Panc1 (cell line): ENCODE measurements at regions not wholly inside any gene's neighbourhood (a gene's known extent, or its start where the extent isn't known, plus 50 kb on each side); places are given as distances from the start of the nearest gene placed in this dataset.

ENCODE experiments used
- ATAC-seq: fragments of 200-7000 bp; cut with Tn5 transposase; 2 replicates; pipeline ENCODE4 v1.9.1; 2020; ENCODE audit warnings: mild to moderate bottlenecking, moderate library complexity
- BruUV-seq: library from RNA; stranded (reverse); fragments of 400-500 nt; replicated peaks from 2 replicates; lab custom pipeline; 2021; lab: Mats Ljungman, UMichigan
- CTCF ChIA-PET: fragments of 300-600 bp; sonication (Branson Sonifier 250); formaldehyde crosslinking; loops from one replicate; lab custom pipeline; 2022; ENCODE audit warnings: antibody characterized with exemption; lab: Charles Lee
- POLR2A ChIA-PET: fragments of 300-600 bp; sonication (Branson Sonifier 250); formaldehyde crosslinking; loops from one replicate; lab custom pipeline; 2022; ENCODE audit warnings: antibody characterized with exemption; lab: Charles Lee
- DNase-seq: peaks from one replicate; pipeline ENCODE4 v3.0.0-alpha.2; 2010; ENCODE audit warnings: low read depth, low spot score
- H3K27ac ChIP-seq: 2 replicates; pipeline ENCODE4 v1.5.1; 2011; ENCODE audit warnings: mild to moderate bottlenecking, low read length, inconsistent platforms
- H3K27me3 ChIP-seq: fragments of 200-500 bp; sonication (Bioruptor generic); 2 replicates; pipeline ENCODE4 v1.6.0; 2014; ENCODE audit warnings: low read length, inconsistent platforms; ENCODE audit not compliant: control insufficient read depth, insufficient read depth
- H3K36me3 ChIP-seq: fragments of 200-500 bp; sonication (Bioruptor generic); 2 replicates; pipeline ENCODE4 v1.5.1; 2014; ENCODE audit warnings: inconsistent platforms, mild to moderate bottlenecking, low read length, moderate library complexity; ENCODE audit not compliant: control insufficient read depth, insufficient read depth
- H3K4me1 ChIP-seq: 2 replicates; pipeline ENCODE4 v1.5.1; 2011; ENCODE audit warnings: inconsistent platforms, mild to moderate bottlenecking, low read length, moderate library complexity; ENCODE audit not compliant: control insufficient read depth, insufficient read depth
- H3K4me3 ChIP-seq, 2 experiments: 2 replicates each; pipeline ENCODE4 v1.5.1; 2011 to 2012; ENCODE audit warnings: low read depth in 2 of 2, low read length in 2 of 2, mild to moderate bottlenecking in 2 of 2, inconsistent platforms in 1 of 2, moderate library complexity in 1 of 2
- H3K9me3 ChIP-seq: fragments of 200-500 bp; sonication (Bioruptor generic); 2 replicates; pipeline ENCODE4 v1.5.1; 2014; ENCODE audit warnings: low read depth, mild to moderate bottlenecking, inconsistent platforms, low read length, moderate library complexity; ENCODE audit not compliant: control insufficient read depth, insufficient read depth
- POLR2AphosphoS5 ChIP-seq: IDR thresholded peaks from 2 replicates; pipeline ENCODE4 v1.6.1; 2012; ENCODE audit warnings: mild to moderate bottlenecking, low read depth, low read length, moderate library complexity
- SIN3A ChIP-seq: IDR thresholded peaks from 2 replicates; pipeline ENCODE4 v1.6.1; 2012; ENCODE audit warnings: low read depth, mild to moderate bottlenecking, low read length, moderate library complexity, borderline replicate concordance; ENCODE audit not compliant: insufficient read depth
- TCF7L2 ChIP-seq: IDR thresholded peaks from 2 replicates; pipeline ENCODE4 v1.6.1; 2011; ENCODE audit warnings: mild to moderate bottlenecking, low read depth, low read length, inconsistent platforms
- in situ Hi-C: cut with HindIII; loops from 2 replicates; pipeline ENCODE4 v1.10.0; 2016; ENCODE audit warnings: low sequenced_read_pairs, low pct_unique_long_range_greater_than_20kb
- intact Hi-C: fragments of 100-400 bp; cut with micrococcal nuclease; formaldehyde crosslinking; loops from one replicate; pipeline ENCODE4 v1.10.0; 2022; ENCODE audit not compliant: unreplicated experiment
- TF ChIP-seq, protein P1 (sequence below), 2 experiments: IDR thresholded peaks; 2 replicates each; pipeline ENCODE4 v1.6.1; 2011 to 2012; ENCODE audit warnings: low read depth in 2 of 2, control low read depth in 1 of 2, low read length in 1 of 2, mild to moderate bottlenecking in 1 of 2, moderate library complexity in 1 of 2; ENCODE audit not compliant: insufficient read depth in 1 of 2
- TF ChIP-seq, protein P2 (sequence below): fragments of 450-650 bp; IDR thresholded peaks from 2 replicates; pipeline ENCODE4 v1.5.1; 2017; ENCODE audit warnings: mild to moderate bottlenecking

GRCh38 chr1:29687166-29687565 is 450.8 kb downstream of the PTPRU start:
- in situ Hi-C loops, result no loop called here
- POLR2A ChIA-PET, result no interaction called here
- no peaks in the 10 kb centered on the region for H3K9me3 ChIP-seq
- H3K27me3 ChIP-seq, result peaks cover 5% of the 10 kb centered on the region
- TF ChIP-seq, protein P1, sequence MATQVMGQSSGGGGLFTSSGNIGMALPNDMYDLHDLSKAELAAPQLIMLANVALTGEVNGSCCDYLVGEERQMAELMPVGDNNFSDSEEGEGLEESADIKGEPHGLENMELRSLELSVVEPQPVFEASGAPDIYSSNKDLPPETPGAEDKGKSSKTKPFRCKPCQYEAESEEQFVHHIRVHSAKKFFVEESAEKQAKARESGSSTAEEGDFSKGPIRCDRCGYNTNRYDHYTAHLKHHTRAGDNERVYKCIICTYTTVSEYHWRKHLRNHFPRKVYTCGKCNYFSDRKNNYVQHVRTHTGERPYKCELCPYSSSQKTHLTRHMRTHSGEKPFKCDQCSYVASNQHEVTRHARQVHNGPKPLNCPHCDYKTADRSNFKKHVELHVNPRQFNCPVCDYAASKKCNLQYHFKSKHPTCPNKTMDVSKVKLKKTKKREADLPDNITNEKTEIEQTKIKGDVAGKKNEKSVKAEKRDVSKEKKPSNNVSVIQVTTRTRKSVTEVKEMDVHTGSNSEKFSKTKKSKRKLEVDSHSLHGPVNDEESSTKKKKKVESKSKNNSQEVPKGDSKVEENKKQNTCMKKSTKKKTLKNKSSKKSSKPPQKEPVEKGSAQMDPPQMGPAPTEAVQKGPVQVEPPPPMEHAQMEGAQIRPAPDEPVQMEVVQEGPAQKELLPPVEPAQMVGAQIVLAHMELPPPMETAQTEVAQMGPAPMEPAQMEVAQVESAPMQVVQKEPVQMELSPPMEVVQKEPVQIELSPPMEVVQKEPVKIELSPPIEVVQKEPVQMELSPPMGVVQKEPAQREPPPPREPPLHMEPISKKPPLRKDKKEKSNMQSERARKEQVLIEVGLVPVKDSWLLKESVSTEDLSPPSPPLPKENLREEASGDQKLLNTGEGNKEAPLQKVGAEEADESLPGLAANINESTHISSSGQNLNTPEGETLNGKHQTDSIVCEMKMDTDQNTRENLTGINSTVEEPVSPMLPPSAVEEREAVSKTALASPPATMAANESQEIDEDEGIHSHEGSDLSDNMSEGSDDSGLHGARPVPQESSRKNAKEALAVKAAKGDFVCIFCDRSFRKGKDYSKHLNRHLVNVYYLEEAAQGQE (IDR thresholded peaks at IDR 0.05; ENCODE audit: insufficient read depth in 1 of 2, low read depth in 2 of 2, low read length in 1 of 2), result no peak
- TF ChIP-seq POLR2AphosphoS5, result no peak
- TF ChIP-seq TCF7L2, result no peak
- no peak for TF ChIP-seq SIN3A
- TF ChIP-seq, protein P2, sequence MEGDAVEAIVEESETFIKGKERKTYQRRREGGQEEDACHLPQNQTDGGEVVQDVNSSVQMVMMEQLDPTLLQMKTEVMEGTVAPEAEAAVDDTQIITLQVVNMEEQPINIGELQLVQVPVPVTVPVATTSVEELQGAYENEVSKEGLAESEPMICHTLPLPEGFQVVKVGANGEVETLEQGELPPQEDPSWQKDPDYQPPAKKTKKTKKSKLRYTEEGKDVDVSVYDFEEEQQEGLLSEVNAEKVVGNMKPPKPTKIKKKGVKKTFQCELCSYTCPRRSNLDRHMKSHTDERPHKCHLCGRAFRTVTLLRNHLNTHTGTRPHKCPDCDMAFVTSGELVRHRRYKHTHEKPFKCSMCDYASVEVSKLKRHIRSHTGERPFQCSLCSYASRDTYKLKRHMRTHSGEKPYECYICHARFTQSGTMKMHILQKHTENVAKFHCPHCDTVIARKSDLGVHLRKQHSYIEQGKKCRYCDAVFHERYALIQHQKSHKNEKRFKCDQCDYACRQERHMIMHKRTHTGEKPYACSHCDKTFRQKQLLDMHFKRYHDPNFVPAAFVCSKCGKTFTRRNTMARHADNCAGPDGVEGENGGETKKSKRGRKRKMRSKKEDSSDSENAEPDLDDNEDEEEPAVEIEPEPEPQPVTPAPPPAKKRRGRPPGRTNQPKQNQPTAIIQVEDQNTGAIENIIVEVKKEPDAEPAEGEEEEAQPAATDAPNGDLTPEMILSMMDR, result no peak
- no peak for DNase-seq
- CTCF ChIA-PET, result no interaction called here
- no peak overlapping the region for H3K4me3 ChIP-seq
- intact Hi-C loops, result no loop called here
- no peaks in the 10 kb centered on the region; the same call in 1 of the 2 replicates for H3K4me1 ChIP-seq
- no peak overlapping the region for H3K27ac ChIP-seq
- BruUV-seq, result no TSS peak
- H3K36me3 ChIP-seq, result no peaks in the 10 kb centered on the region
- no peak for ATAC-seq

DNA sequence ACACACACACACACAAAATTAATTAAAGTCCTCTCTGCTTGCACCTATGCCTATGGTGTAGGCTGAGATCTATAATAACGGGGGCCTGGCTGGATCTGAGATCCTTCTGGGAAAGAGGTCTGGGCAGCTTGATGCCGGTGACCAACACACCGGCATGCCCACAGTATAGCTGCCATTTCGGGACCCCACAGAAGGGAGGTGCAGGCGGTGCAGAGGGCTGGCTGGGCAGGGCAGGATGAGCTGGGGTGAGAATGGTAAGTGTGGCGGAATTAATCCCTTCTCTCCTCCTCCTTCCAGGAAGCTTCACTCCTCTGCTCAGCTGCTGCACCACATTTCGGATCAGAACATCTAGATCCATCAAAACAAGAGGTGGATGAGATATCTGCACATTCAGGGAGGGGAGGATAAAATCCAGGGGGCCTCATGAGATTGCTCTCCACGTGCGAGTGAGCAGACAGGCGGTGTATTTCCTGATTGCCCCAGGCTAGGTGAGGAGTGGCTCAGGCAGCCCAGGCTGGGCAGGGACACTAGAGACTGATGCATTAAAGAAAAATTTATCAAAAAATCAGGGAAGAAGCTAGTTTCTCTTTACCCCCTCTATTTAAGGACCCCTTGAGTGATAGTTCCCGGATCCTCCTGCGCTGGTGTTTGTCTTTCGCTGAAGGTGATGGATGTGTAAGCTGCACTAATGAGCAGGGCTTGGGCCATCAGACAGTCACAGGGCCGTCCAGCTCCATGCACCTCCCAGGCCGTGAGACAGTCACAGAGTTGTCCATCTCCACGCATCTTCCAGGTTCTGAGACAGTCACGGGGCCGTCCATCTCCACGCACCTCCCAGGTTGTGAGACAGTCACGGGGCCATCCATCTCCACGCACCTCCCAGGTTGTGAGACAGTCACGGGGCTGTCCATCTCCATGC is 449.9 kb downstream of the PTPRU start:
- ChIA-PET POLR2A (interaction anchor here (0.5 kb wide), 1 partner anchor 294 kb away, joined by 3 read pairs; no protein-coding TSS in a partner anchor), CTCF (no interaction called here)
- H3K27ac ChIP-seq, result no peak overlapping the region
- intact Hi-C loops, result no loop called here
- no peak for DNase-seq
- in situ Hi-C loops, result no loop called here
- peaks cover 2% of the 10 kb centered on the region for H3K27me3 ChIP-seq
- no peaks in the 10 kb centered on the region for H3K9me3 ChIP-seq
- no peak for TF ChIP-seq SIN3A
- TF ChIP-seq TCF7L2, result no peak
- H3K4me1 ChIP-seq, result no peaks in the 10 kb centered on the region; the same call in 1 of the 2 replicates
- no peak for ATAC-seq
- no peak overlapping the region for H3K4me3 ChIP-seq
- no TSS peak for BruUV-seq
- no peaks in the 10 kb centered on the region for H3K36me3 ChIP-seq

GRCh38 chr1:29685387-29685786 is 449.1 kb downstream of the PTPRU start:
- ChIA-PET CTCF (no interaction called here), POLR2A (interaction anchor here (0.5 kb wide), 1 partner anchor 293 kb away, joined by 3 read pairs; no protein-coding TSS in a partner anchor)
- ATAC-seq (no peak), DNase-seq (no peak)
- Histone ChIP-seq H3K27me3 (peaks cover 2% of the 10 kb centered on the region; the same call in 1 of the 2 replicates), H3K4me3 (no peak overlapping the region), H3K9me3 (no peaks in the 10 kb centered on the region), H3K36me3 (no peaks in the 10 kb centered on the region), H3K4me1 (no peaks in the 10 kb centered on the region; the same call in 1 of the 2 replicates), H3K27ac (no peak overlapping the region)
- no peak for TF ChIP-seq SIN3A
- TF ChIP-seq TCF7L2, result no peak
- TF ChIP-seq, protein P1 (IDR thresholded peaks at IDR 0.05; ENCODE audit: insufficient read depth in 1 of 2, low read depth in 2 of 2, low read length in 1 of 2), result no peak
- TF ChIP-seq, protein P2, result no peak
- no peak for TF ChIP-seq POLR2AphosphoS5
- in situ Hi-C loops, result no loop called here
- BruUV-seq, result no TSS peak
- intact Hi-C loops, result no loop called here
